IMR-90 (cell line): ENCODE measurements at regions not wholly inside any gene's neighbourhood (a gene's known extent, or its start where the extent isn't known, plus 50 kb on each side); places are given as distances from the start of the nearest gene placed in this dataset.

ENCODE experiments used
- ATAC-seq: fragments of 200-7000 bp; cut with Tn5 transposase; 2 replicates; pipeline ENCODE4 v1.9.1; 2020; ENCODE audit warnings: low read depth, mild to moderate bottlenecking, moderate library complexity
- BruUV-seq: library from RNA; stranded (reverse); fragments of 400-500 nt; replicated peaks from 2 replicates; lab custom pipeline; 2021; lab: Mats Ljungman, UMichigan
- CTCF ChIA-PET: fragments of 300-600 bp; formaldehyde crosslinking; extraction: SDS; loops from one replicate; lab custom pipeline; 2021; ENCODE audit warnings: antibody characterized with exemption; lab: Yijun Ruan, JAX
- POLR2A ChIA-PET: fragments of 300-600 bp; sonication (Branson Sonifier 250); formaldehyde crosslinking; loops from one replicate; lab custom pipeline; 2022; ENCODE audit warnings: antibody characterized with exemption; ENCODE audit not compliant: unreplicated experiment; lab: Charles Lee
- DNase-seq: peaks from one replicate; pipeline ENCODE4 v3.0.0; 2013
- H2AFZ ChIP-seq: replicated peaks from 2 replicates; pipeline ENCODE3; 2013; ENCODE audit warnings: low read length, mild to moderate bottlenecking; ENCODE audit not compliant: poor library complexity
- H2AK5ac ChIP-seq: 2 replicates; pipeline ENCODE4 v1.6.1; 2013; ENCODE audit warnings: low read depth, low read length, inconsistent platforms
- H2AK9ac ChIP-seq: replicated peaks from 2 replicates; pipeline ENCODE3; 2013; ENCODE audit warnings: mild to moderate bottlenecking, low read depth, low read length, moderate library complexity; ENCODE audit not compliant: poor library complexity
- H2BK120ac ChIP-seq: 2 replicates; pipeline ENCODE4 v1.6.1; 2013; ENCODE audit warnings: low read depth, low read length, inconsistent platforms
- H2BK15ac ChIP-seq: 3 replicates; pipeline ENCODE4 v1.6.1; 2013; ENCODE audit warnings: low read depth, low read length, inconsistent platforms
- H2BK20ac ChIP-seq: 2 replicates; pipeline ENCODE4 v1.6.1; 2013; ENCODE audit warnings: low read depth, mild to moderate bottlenecking, inconsistent platforms, low read length, moderate library complexity
- H2BK5ac ChIP-seq: 2 replicates; pipeline ENCODE4 v1.6.1; 2013; ENCODE audit warnings: mild to moderate bottlenecking, low read depth, low read length, inconsistent platforms; ENCODE audit not compliant: poor library complexity, severe bottlenecking
- H3K14ac ChIP-seq: replicated peaks from 2 replicates; pipeline ENCODE4 v1.6.1; 2013; ENCODE audit warnings: low read depth, low read length, inconsistent platforms
- H3K18ac ChIP-seq: 2 replicates; pipeline ENCODE4 v1.6.1; 2013; ENCODE audit warnings: low read depth, low read length, control low read depth
- H3K23ac ChIP-seq: 2 replicates; pipeline ENCODE4 v1.6.1; 2013; ENCODE audit warnings: low read depth, low read length, inconsistent platforms
- H3K27ac ChIP-seq: 2 replicates; pipeline ENCODE4 v1.5.1; 2013; ENCODE audit warnings: mild to moderate bottlenecking, control low read depth, low read length; ENCODE audit not compliant: insufficient read depth
- H3K27me3 ChIP-seq: 2 replicates; pipeline ENCODE4 v1.6.1; 2013; ENCODE audit warnings: low read length; ENCODE audit not compliant: control insufficient read depth, insufficient read depth
- H3K36me3 ChIP-seq: 2 replicates; pipeline ENCODE4 v1.6.1; 2013; ENCODE audit warnings: low read length, mixed read lengths; ENCODE audit not compliant: control insufficient read depth, insufficient read depth
- H3K4ac ChIP-seq: 2 replicates; pipeline ENCODE4 v1.6.1; 2013; ENCODE audit warnings: low read depth, low read length, inconsistent platforms
- H3K4me1 ChIP-seq: 2 replicates; pipeline ENCODE4 v1.6.1; 2013; ENCODE audit warnings: low read length, mixed read lengths; ENCODE audit not compliant: control insufficient read depth, insufficient read depth
- H3K4me2 ChIP-seq: 2 replicates; pipeline ENCODE4 v1.6.1; 2013; ENCODE audit warnings: low read depth, mild to moderate bottlenecking, control low read depth, low read length, moderate library complexity
- H3K4me3 ChIP-seq: 2 replicates; pipeline ENCODE4 v1.5.1; 2013; ENCODE audit warnings: low read depth, mild to moderate bottlenecking, control low read depth, low read length, moderate library complexity; ENCODE audit not compliant: insufficient read depth
- H3K56ac ChIP-seq: 2 replicates; pipeline ENCODE4 v1.6.1; 2013; ENCODE audit warnings: low read length, inconsistent platforms; ENCODE audit not compliant: insufficient read depth; ENCODE audit errors: extremely low read depth
- H3K79me1 ChIP-seq, 2 experiments: 2 replicates each; pipeline ENCODE4 v1.6.1; 2013; ENCODE audit warnings: low read length in 2 of 2, inconsistent platforms in 1 of 2, low read depth in 1 of 2
- H3K9ac ChIP-seq: 2 replicates; pipeline ENCODE4 v1.6.1; 2013; ENCODE audit warnings: low read depth, low read length, control low read depth
- H3K9me1 ChIP-seq: 2 replicates; pipeline ENCODE4 v1.6.1; 2013; ENCODE audit warnings: low read length, inconsistent platforms; ENCODE audit not compliant: insufficient read depth
- H3K9me3 ChIP-seq: 2 replicates; pipeline ENCODE4 v1.6.1; 2013; ENCODE audit warnings: low read length; ENCODE audit not compliant: control insufficient read depth, insufficient read depth
- H4K20me1 ChIP-seq: 2 replicates; pipeline ENCODE4 v1.6.1; 2013; ENCODE audit warnings: low read length, inconsistent platforms; ENCODE audit not compliant: insufficient read depth
- H4K5ac ChIP-seq: 2 replicates; pipeline ENCODE4 v1.6.1; 2013; ENCODE audit warnings: mild to moderate bottlenecking, low read depth, low read length, control low read depth
- H4K8ac ChIP-seq, 2 experiments: 2 replicates each; pipeline ENCODE4 v1.6.1; 2013; ENCODE audit warnings: low read depth in 2 of 2, low read length in 2 of 2, control low read depth in 1 of 2, inconsistent platforms in 1 of 2
- H4K91ac ChIP-seq: 2 replicates; pipeline ENCODE4 v1.6.1; 2013; ENCODE audit warnings: low read depth, low read length, inconsistent platforms; ENCODE audit not compliant: insufficient read depth
- CEBPB ChIP-seq: IDR thresholded peaks from 2 replicates; pipeline ENCODE4 v1.6.1; 2012; ENCODE audit warnings: low read depth, low read length, improper control_type of control experiment
- CHD1 ChIP-seq: IDR thresholded peaks from 2 replicates; pipeline ENCODE4 v1.6.1; 2012; ENCODE audit warnings: low read depth, low read length, improper control_type of control experiment
- ELK1 ChIP-seq: fragments of 150-350 bp; IDR thresholded peaks from 2 replicates; pipeline ENCODE4 v1.6.1; 2016; ENCODE audit warnings: low read depth, mild to moderate bottlenecking, low read length, moderate library complexity, borderline replicate concordance
- NFE2L2 ChIP-seq: fragments of 150-350 bp; IDR thresholded peaks from 2 replicates; pipeline ENCODE4 v1.6.1; 2016; ENCODE audit warnings: low read depth, mild to moderate bottlenecking, low read length
- POLR2A ChIP-seq: IDR thresholded peaks from 2 replicates; pipeline ENCODE4 v1.6.1; 2012; ENCODE audit warnings: mild to moderate bottlenecking, low read depth, low read length
- RFX5 ChIP-seq: IDR thresholded peaks from 2 replicates; pipeline ENCODE4 v1.8.0; 2012; ENCODE audit warnings: low read depth, mild to moderate bottlenecking, low read length, moderate library complexity
- SMC3 ChIP-seq: fragments of 150-350 bp; IDR thresholded peaks from 2 replicates; pipeline ENCODE4 v1.6.1; 2016; ENCODE audit warnings: low read depth, mild to moderate bottlenecking, antibody characterized with exemption, low read length, moderate library complexity
- WGBS, 2 experiments: methylation state at CpG; one replicate each; pipeline versions ENCODE4 v1.1.5 to v1.1.7; 2013; ENCODE audit warnings: missing lambda C conversion rate in 2 of 2; ENCODE audit not compliant: insufficient read length in 1 of 2; ENCODE audit errors: extremely low coverage in 2 of 2; 5-methylcytosine and 5-hydroxymethylcytosine counted together
- dilution Hi-C: fragments of 300-500 bp; cut with HindIII; formaldehyde crosslinking; loops from one replicate; pipeline ENCODE4 v1.14.3; 2018; ENCODE audit warnings: low sequenced_read_pairs; ENCODE audit not compliant: unreplicated experiment
- in situ Hi-C: fragments of 300-500 bp; cut with MboI; formaldehyde crosslinking; loops from 3 replicates; pipeline ENCODE4 v1.14.3; 2019; ENCODE audit warnings: low sequenced_read_pairs, inconsistent platforms, mixed read lengths
- intact Hi-C: fragments of 100-400 bp; cut with micrococcal nuclease; formaldehyde crosslinking; loops from 2 replicates; pipeline ENCODE4 v1.10.0; 2022

GRCh38 chr2:145140658-145141057, 620.7 kb upstream of the ZEB2 start:
- Histone ChIP-seq H3K4ac (no peak overlapping the region), H3K9ac (no peak overlapping the region), H3K9me3 (no peaks in the 10 kb centered on the region), H4K8ac (no peak overlapping the region), H3K79me1 (no peaks in the 10 kb centered on the region), H3K23ac (no peak overlapping the region), H3K14ac (no peak overlapping the region), H3K9me1 (no peaks in the 10 kb centered on the region), H2BK120ac (no peak overlapping the region), H3K4me3 (no peak overlapping the region), H2BK20ac (no peak overlapping the region), H2AK5ac (no peak overlapping the region), H2BK5ac (no peak overlapping the region), H3K56ac (no peak overlapping the region), H3K27ac (no peak overlapping the region), H2BK15ac (no peak overlapping the region), H2AK9ac (no peak overlapping the region), H3K4me1 (no peaks in the 10 kb centered on the region), H4K20me1 (no peaks in the 10 kb centered on the region), H3K36me3 (no peaks in the 10 kb centered on the region), H4K5ac (no peak overlapping the region), H3K27me3 (no peaks in the 10 kb centered on the region), H3K4me2 (no peak overlapping the region), H3K18ac (no peak overlapping the region), H2AFZ (no peak overlapping the region), H4K91ac (no peak overlapping the region)
- dilution Hi-C loops, result no loop called here
- no CpG with 5 or more reads among the region's 4 CpGs for WGBS, 2 experiments
- ChIA-PET POLR2A (no interaction called here), CTCF (no interaction called here)
- in situ Hi-C loops, result no loop called here
- ATAC-seq (no peak), DNase-seq (no peak)
- BruUV-seq, result no TSS peak
- intact Hi-C loops, result no loop called here
- no peak for TF ChIP-seq CEBPB
- TF ChIP-seq RFX5, result no peak
- TF ChIP-seq CHD1, result no peak
- no peak for TF ChIP-seq NFE2L2
- no peak for TF ChIP-seq SMC3
- TF ChIP-seq ELK1, result no peak
- TF ChIP-seq POLR2A, result no peak
